PC-3 (cell line): ENCODE measurements at regions not wholly inside any gene's neighbourhood (a gene's known extent, or its start where the extent isn't known, plus 50 kb on each side); places are given as distances from the start of the nearest gene placed in this dataset.

Source experiments
- ATAC-seq: fragments of 200-7000 bp; cut with Tn5 transposase; 2 replicates; pipeline ENCODE4 v1.9.1; 2020; ENCODE audit warnings: mild to moderate bottlenecking, moderate library complexity
- BruUV-seq: library from RNA; stranded (reverse); fragments of 400-500 nt; replicated peaks from 2 replicates; lab custom pipeline; 2021; lab: Mats Ljungman, UMichigan
- CTCF ChIA-PET: fragments of 300-600 bp; sonication (Branson Sonifier 250); formaldehyde crosslinking; loops from one replicate; lab custom pipeline; 2022; ENCODE audit warnings: antibody characterized with exemption; lab: Charles Lee
- POLR2A ChIA-PET: fragments of 300-600 bp; sonication (Branson Sonifier 250); formaldehyde crosslinking; loops from one replicate; lab custom pipeline; 2022; ENCODE audit warnings: antibody characterized with exemption; ENCODE audit not compliant: unreplicated experiment; lab: Charles Lee
- DNase-seq: peaks from one replicate; pipeline ENCODE4 v3.0.0-alpha.2; 2015
- H2AFZ ChIP-seq: fragments of 300-600 bp; sonication (generic); 2 replicates; pipeline ENCODE4 v1.6.0; 2016; ENCODE audit warnings: antibody characterized with exemption, low read length
- H3F3A ChIP-seq: fragments of 300-600 bp; sonication (generic); one replicate; pipeline ENCODE4 v1.6.0; 2017; ENCODE audit warnings: antibody characterized with exemption, low read length, control low read depth, mild to moderate bottlenecking; ENCODE audit not compliant: unreplicated experiment
- H3K27ac ChIP-seq: fragments of 300-600 bp; sonication (generic); 2 replicates; pipeline ENCODE4 v1.5.1; 2016; ENCODE audit warnings: mild to moderate bottlenecking, low read length
- H3K27me3 ChIP-seq: fragments of 300-600 bp; sonication (generic); 2 replicates; pipeline ENCODE4 v1.6.1; 2016; ENCODE audit warnings: low read length, mixed read lengths
- H3K36me3 ChIP-seq: fragments of 300-600 bp; sonication (generic); 2 replicates; pipeline ENCODE4 v1.6.1; 2016; ENCODE audit warnings: low read depth, mixed run types, low read length, mixed read lengths
- H3K4me1 ChIP-seq: fragments of 300-600 bp; sonication (generic); 2 replicates; pipeline ENCODE4 v1.5.1; 2016; ENCODE audit warnings: low read length; ENCODE audit not compliant: insufficient read depth
- H3K4me2 ChIP-seq: fragments of 300-600 bp; sonication (generic); 2 replicates; pipeline ENCODE4 v1.6.0; 2016; ENCODE audit warnings: low read length
- H3K4me3 ChIP-seq: fragments of 300-600 bp; sonication (generic); 2 replicates; pipeline ENCODE4 v1.5.1; 2016; ENCODE audit warnings: mild to moderate bottlenecking, low read length, mixed read lengths
- H3K79me2 ChIP-seq: fragments of 300-600 bp; sonication (generic); 2 replicates; pipeline ENCODE4 v1.6.1; 2017; ENCODE audit warnings: low read length, mixed read lengths
- H3K9ac ChIP-seq: fragments of 300-600 bp; sonication (generic); 2 replicates; pipeline ENCODE4 v1.6.0; 2016; ENCODE audit warnings: mild to moderate bottlenecking, low read length
- H3K9me2 ChIP-seq: fragments of 300-600 bp; sonication (generic); replicated peaks from 2 replicates; pipeline ENCODE4 v1.6.1; 2016; ENCODE audit warnings: mixed run types, low read length, mixed read lengths
- H3K9me3 ChIP-seq: fragments of 300-600 bp; sonication (generic); 2 replicates; pipeline ENCODE4 v1.6.1; 2016; ENCODE audit warnings: low read length, mixed read lengths
- H4K20me1 ChIP-seq: fragments of 300-600 bp; sonication (generic); 2 replicates; pipeline ENCODE4 v1.6.1; 2016; ENCODE audit warnings: low read length, mixed read lengths
- EZH2 ChIP-seq: fragments of 300-600 bp; sonication (generic); IDR thresholded peaks from one replicate; pipeline ENCODE4 v1.6.1; 2017; ENCODE audit warnings: antibody characterized with exemption, mild to moderate bottlenecking, low read length; ENCODE audit not compliant: unreplicated experiment
- EZH2phosphoT487 ChIP-seq: fragments of 300-600 bp; sonication (generic); IDR thresholded peaks from 2 replicates; pipeline ENCODE4 v1.6.1; 2018; ENCODE audit warnings: mild to moderate bottlenecking, antibody characterized with exemption, low read length, borderline replicate concordance
- intact Hi-C: fragments of 100-400 bp; cut with micrococcal nuclease; formaldehyde crosslinking; loops from 2 replicates; pipeline ENCODE4 v1.9.0; 2023
- TF ChIP-seq, protein P1 (sequence below): fragments of 300-600 bp; sonication (generic); conservative IDR thresholded peaks from 2 replicates; pipeline ENCODE4 v1.5.1; 2017; ENCODE audit warnings: antibody characterized with exemption, low read depth, mild to moderate bottlenecking, low read length

DNA sequence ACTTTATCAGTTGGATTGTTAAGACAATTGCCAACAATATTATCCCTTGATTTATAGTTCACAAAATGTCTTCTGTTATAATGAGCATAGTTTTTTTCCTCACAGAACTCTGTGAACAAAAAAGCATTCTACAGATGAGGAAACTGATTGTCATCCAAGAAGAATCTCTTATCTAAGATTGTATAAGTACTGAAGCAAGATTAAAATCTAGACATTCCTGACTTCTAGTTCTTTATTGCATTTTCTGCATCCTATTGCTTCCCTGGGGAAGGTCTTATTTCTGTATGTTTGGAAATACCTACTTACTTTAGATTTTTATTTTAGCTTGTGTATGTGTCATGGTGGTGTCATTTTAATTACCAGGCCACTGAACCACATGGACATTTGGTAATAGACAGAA, 884.9 kb upstream of the WWC1 start:
- TF ChIP-seq EZH2 (no peak), EZH2phosphoT487 (no peak)
- TF ChIP-seq, protein P1, sequence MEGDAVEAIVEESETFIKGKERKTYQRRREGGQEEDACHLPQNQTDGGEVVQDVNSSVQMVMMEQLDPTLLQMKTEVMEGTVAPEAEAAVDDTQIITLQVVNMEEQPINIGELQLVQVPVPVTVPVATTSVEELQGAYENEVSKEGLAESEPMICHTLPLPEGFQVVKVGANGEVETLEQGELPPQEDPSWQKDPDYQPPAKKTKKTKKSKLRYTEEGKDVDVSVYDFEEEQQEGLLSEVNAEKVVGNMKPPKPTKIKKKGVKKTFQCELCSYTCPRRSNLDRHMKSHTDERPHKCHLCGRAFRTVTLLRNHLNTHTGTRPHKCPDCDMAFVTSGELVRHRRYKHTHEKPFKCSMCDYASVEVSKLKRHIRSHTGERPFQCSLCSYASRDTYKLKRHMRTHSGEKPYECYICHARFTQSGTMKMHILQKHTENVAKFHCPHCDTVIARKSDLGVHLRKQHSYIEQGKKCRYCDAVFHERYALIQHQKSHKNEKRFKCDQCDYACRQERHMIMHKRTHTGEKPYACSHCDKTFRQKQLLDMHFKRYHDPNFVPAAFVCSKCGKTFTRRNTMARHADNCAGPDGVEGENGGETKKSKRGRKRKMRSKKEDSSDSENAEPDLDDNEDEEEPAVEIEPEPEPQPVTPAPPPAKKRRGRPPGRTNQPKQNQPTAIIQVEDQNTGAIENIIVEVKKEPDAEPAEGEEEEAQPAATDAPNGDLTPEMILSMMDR: no peak
- ATAC-seq: no peak

DNA sequence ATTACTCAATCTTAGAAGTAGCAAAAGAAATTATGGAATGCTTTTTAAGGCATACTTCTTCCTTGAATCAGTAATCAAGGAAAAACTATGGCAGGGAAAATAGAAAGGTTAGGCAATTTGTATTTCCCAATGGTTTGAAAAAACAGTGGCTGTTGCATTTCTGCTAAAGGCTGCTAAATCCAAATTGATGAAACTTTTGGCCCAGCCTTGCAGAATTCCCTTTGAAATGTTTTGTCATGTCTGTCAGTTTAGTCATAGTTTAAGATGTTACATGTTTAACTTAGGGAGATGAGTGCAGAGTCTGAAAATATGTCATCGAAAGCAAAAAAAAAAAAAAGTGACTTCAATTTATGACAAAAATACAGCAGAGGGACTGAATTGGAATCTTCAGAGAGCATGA, 878.9 kb upstream of the WWC1 start:
- TF ChIP-seq, protein P1: no peak
- TF ChIP-seq EZH2 (no peak), EZH2phosphoT487 (no peak)
- intact Hi-C loops: no loop called here
- Histone ChIP-seq H2AFZ (no peak overlapping the region), H3K27me3 (no peaks in the 10 kb centered on the region), H3K4me1 (no peaks in the 10 kb centered on the region), H3K9ac (no peak overlapping the region), H3K9me2 (no peaks in the 10 kb centered on the region), H3K9me3 (no peaks in the 10 kb centered on the region), H3F3A (no peaks in the 10 kb centered on the region), H3K27ac (no peak overlapping the region), H3K4me3 (no peak overlapping the region), H3K4me2 (no peak overlapping the region), H3K79me2 (no peaks in the 10 kb centered on the region), H3K36me3 (no peaks in the 10 kb centered on the region), H4K20me1 (no peaks in the 10 kb centered on the region)
- POLR2A ChIA-PET: no interaction called here
- BruUV-seq: no TSS peak
- CTCF ChIA-PET: no interaction called here
- no peak for ATAC-seq
- no peak for DNase-seq

More for the DNA sequence above, 884.9 kb upstream of the WWC1 start:
- H2AFZ ChIP-seq: no peak overlapping the region
- no peak overlapping the region for H3K9ac ChIP-seq
- H3K27ac ChIP-seq: no peak overlapping the region
- no peaks in the 10 kb centered on the region for H3K79me2 ChIP-seq
- no peaks in the 10 kb centered on the region for H4K20me1 ChIP-seq
- no peaks in the 10 kb centered on the region for H3F3A ChIP-seq
- BruUV-seq: no TSS peak
- intact Hi-C loops: no loop called here
- H3K36me3 ChIP-seq: no peaks in the 10 kb centered on the region
- ChIA-PET CTCF (no interaction called here), POLR2A (no interaction called here)
- no peaks in the 10 kb centered on the region for H3K9me3 ChIP-seq
- no peaks in the 10 kb centered on the region for H3K4me1 ChIP-seq
- H3K4me2 ChIP-seq: no peak overlapping the region
- DNase-seq: no peak
- no peak overlapping the region for H3K4me3 ChIP-seq
- no peaks in the 10 kb centered on the region for H3K9me2 ChIP-seq
- H3K27me3 ChIP-seq: no peaks in the 10 kb centered on the region

DNA sequence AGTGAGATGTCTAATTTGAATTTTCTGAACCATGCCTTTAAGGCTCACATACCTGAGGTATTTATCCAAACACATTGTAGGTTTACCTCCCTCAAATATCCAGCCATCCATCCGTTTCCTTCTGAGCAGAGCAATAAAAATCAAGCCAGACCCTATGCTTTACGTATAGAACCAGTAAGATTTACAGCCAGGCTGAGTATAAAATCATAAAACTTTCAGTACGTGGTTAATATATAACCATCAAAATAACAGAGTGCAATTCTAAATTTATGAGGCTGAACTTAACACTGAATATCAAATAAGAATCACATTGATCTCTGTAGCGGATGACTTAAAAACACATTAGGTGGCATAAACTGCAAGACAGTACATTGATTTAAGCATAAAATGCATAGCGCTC, 877.9 kb upstream of the WWC1 start:
- Histone ChIP-seq H3K9me2 (no peaks in the 10 kb centered on the region), H3K27me3 (no peaks in the 10 kb centered on the region), H4K20me1 (no peaks in the 10 kb centered on the region), H3K36me3 (no peaks in the 10 kb centered on the region), H3K79me2 (no peaks in the 10 kb centered on the region), H3K9ac (no peak overlapping the region), H3K4me1 (no peaks in the 10 kb centered on the region), H3K4me3 (no peak overlapping the region), H3F3A (no peaks in the 10 kb centered on the region), H3K4me2 (no peak overlapping the region), H3K27ac (no peak overlapping the region), H2AFZ (no peak overlapping the region), H3K9me3 (no peaks in the 10 kb centered on the region)
- CTCF ChIA-PET: no interaction called here
- no TSS peak for BruUV-seq
- intact Hi-C loops: no loop called here
- ATAC-seq (no peak), DNase-seq (no peak)
- POLR2A ChIA-PET: no interaction called here
- TF ChIP-seq, protein P1: no peak
- TF ChIP-seq EZH2: no peak
- TF ChIP-seq EZH2phosphoT487: no peak
